K562 (cell line): ENCODE measurements at regions not wholly inside any gene's neighbourhood (a gene's known extent, or its start where the extent isn't known, plus 50 kb on each side); places are given as distances from the start of the nearest gene placed in this dataset.

Experiments
- ATAC-seq: fragments of 200-7000 bp; cut with Tn5 transposase; 3 replicates; pipeline ENCODE4 v1.9.1; 2020; ENCODE audit warnings: moderate library complexity
- BruUV-seq: library from RNA; stranded (reverse); fragments of 400-500 nt; replicated peaks from 2 replicates; lab custom pipeline; 2021; lab: Mats Ljungman, UMichigan
- CTCF ChIA-PET: fragments of 300-600 bp; formaldehyde crosslinking; extraction: SDS; loops from one replicate; lab custom pipeline; 2021; ENCODE audit warnings: low intra/inter-chr PET ratio; lab: Yijun Ruan, JAX
- POLR2A ChIA-PET: fragments of 300-600, 350-650 bp; sonication (Branson Sonifier 250); formaldehyde crosslinking; extraction: SDS; loops from one replicate; lab custom pipeline; 2021; ENCODE audit warnings: antibody characterized with exemption, inconsistent platforms; lab: Yijun Ruan, JAX
- DNase-seq, 4 experiments: peaks; one replicate each; pipeline versions ENCODE4 v3.0.0 to v3.0.0-alpha.2; 2011 to 2018; ENCODE audit warnings: low spot score in 3 of 4, mixed read lengths in 3 of 4; ENCODE audit errors: extremely low read depth in 1 of 4
- FAIRE-seq: peaks from 2 replicates; lab custom pipeline; 2011; peaks lifted over from hg19 to GRCh38; lab: Jason Lieb, UNC
- H2AFZ ChIP-seq: 2 replicates; pipeline ENCODE4 v1.6.0; 2011; ENCODE audit warnings: low read depth, low read length, control low read depth, inconsistent platforms
- H3K27ac ChIP-seq: fragments of 200-600 bp; 3 replicates; pipeline ENCODE4 v1.8.0; 2011; ENCODE audit warnings: low read depth, mild to moderate bottlenecking, control low read depth, inconsistent platforms, low read length, moderate library complexity, mixed read lengths; ENCODE audit errors: extremely low read depth
- H3K27me3 ChIP-seq, 2 experiments: fragments of 300-600 bp in 1 of 2; 2 replicates in 1 of 2; 3 replicates in 1 of 2; pipeline versions ENCODE4 v1.6.0 to v1.8.0; 2011; ENCODE audit warnings: inconsistent platforms in 2 of 2, low read length in 2 of 2, mild to moderate bottlenecking in 1 of 2, mixed read lengths in 1 of 2, moderate library complexity in 1 of 2; ENCODE audit not compliant: control insufficient read depth in 2 of 2, insufficient read depth in 2 of 2
- H3K36me3 ChIP-seq: fragments of 300-600 bp; 3 replicates; pipeline ENCODE4 v1.8.0; 2011; ENCODE audit warnings: mild to moderate bottlenecking, low read length, inconsistent platforms; ENCODE audit not compliant: control insufficient read depth, insufficient read depth
- H3K4me1 ChIP-seq, 2 experiments: fragments of 200-600 bp in 1 of 2; replicated peaks in 1 of 2; 2 replicates in 1 of 2; 3 replicates in 1 of 2; pipeline versions ENCODE4 v1.5.1 to v1.8.0; 2011; ENCODE audit warnings: inconsistent platforms in 2 of 2, low read length in 2 of 2, mild to moderate bottlenecking in 1 of 2, mixed read lengths in 1 of 2, moderate library complexity in 1 of 2; ENCODE audit not compliant: control insufficient read depth in 2 of 2, insufficient read depth in 2 of 2
- H3K4me2 ChIP-seq: 2 replicates; pipeline ENCODE4 v1.6.1; 2011; ENCODE audit warnings: low read length, control low read depth, inconsistent platforms, mixed read lengths; ENCODE audit not compliant: insufficient read depth
- H3K4me3 ChIP-seq: fragments of 200-600 bp; sonication (generic), shearing (Covaris generic); 2 replicates; pipeline ENCODE4 v1.5.1; 2016; ENCODE audit warnings: control low read depth, inconsistent platforms
- H3K79me2 ChIP-seq: fragments of 200-600 bp; 3 replicates; pipeline ENCODE4 v1.8.0; 2011; ENCODE audit warnings: low read length, inconsistent platforms; ENCODE audit not compliant: control insufficient read depth, insufficient read depth
- H3K9ac ChIP-seq, 2 experiments: 2 replicates each; pipeline versions ENCODE4 v1.6.0 to v1.6.1; 2011; ENCODE audit warnings: low read depth in 2 of 2, low read length in 2 of 2, control low read depth in 1 of 2, inconsistent platforms in 1 of 2, mild to moderate bottlenecking in 1 of 2, mixed read lengths in 1 of 2; ENCODE audit not compliant: insufficient read depth in 1 of 2
- H3K9me1 ChIP-seq: one replicate; pipeline ENCODE4 v1.6.0; 2011; ENCODE audit warnings: inconsistent platforms, mild to moderate bottlenecking, low read length, moderate library complexity; ENCODE audit not compliant: control insufficient read depth, insufficient read depth
- H3K9me3 ChIP-seq: replicated peaks from 2 replicates; pipeline ENCODE4 v1.5.1; 2011; ENCODE audit warnings: low read depth, low read length, inconsistent platforms; ENCODE audit not compliant: control insufficient read depth, insufficient read depth
- H4K20me1 ChIP-seq: replicated peaks from 2 replicates; pipeline ENCODE4 v1.6.1; 2011; ENCODE audit warnings: low read length, inconsistent platforms, mixed read lengths; ENCODE audit not compliant: control insufficient read depth, insufficient read depth
- COPS2 ChIP-seq: fragments of 450-650 bp; conservative IDR thresholded peaks from 2 replicates; pipeline ENCODE4 v1.6.1; 2016; ENCODE audit warnings: mild to moderate bottlenecking, moderate library complexity
- RNF2 ChIP-seq: sonication (generic); IDR thresholded peaks from 2 replicates; pipeline ENCODE4 v1.6.1; 2016
- ZBTB40 ChIP-seq, 2 experiments: fragments of 450-650 bp in 1 of 2; sonication (generic) in 1 of 2; formaldehyde crosslinking in 1 of 2; IDR thresholded peaks; 2 replicates each; pipeline versions ENCODE4 v1.7.1 to v1.9.0; 2016 to 2022; ENCODE audit warnings: inconsistent platforms in 1 of 2, mild to moderate bottlenecking in 1 of 2, missing genetic modification reagents in 1 of 2
- WGBS: fragments of 100-300 bp; shearing (Covaris generic); methylation state at CpG from one replicate; pipeline ENCODE4 v1.1.6; 2016; ENCODE audit warnings: low coverage, mixed read lengths; ENCODE audit not compliant: insufficient coverage; ENCODE audit errors: missing lambda C conversion rate; 5-methylcytosine and 5-hydroxymethylcytosine counted together
- in situ Hi-C: fragments of 300-500 bp; cut with MboI; formaldehyde crosslinking; loops from 4 replicates; pipeline ENCODE4 v1.15.0; 2018; ENCODE audit warnings: inconsistent platforms, mixed read lengths
- intact Hi-C: fragments of 100-400 bp; cut with micrococcal nuclease; formaldehyde crosslinking; loops from 2 replicates; pipeline ENCODE4 v1.14.2; 2022

GRCh38 chr5:174796711-174797192 lies 72.4 kb downstream of the MSX2 start:
- H3K27me3 ChIP-seq, result peaks cover 0 to 4% of the 10 kb centered on the region in 2 experiments; a peak in 2 of 5 replicates
- WGBS, result 1% methylated on average over 7 of the region's 7 CpGs
- intact Hi-C loops, result loop anchor here (10.0 kb wide), 1 partner anchor 138 kb away; no protein-coding TSS in a partner anchor
- no peaks in the 10 kb centered on the region for H3K79me2 ChIP-seq
- CTCF ChIA-PET, result interaction anchor here (0.6 kb wide), 1 partner anchor 1661 kb away, joined by 3 read pairs; no protein-coding TSS in a partner anchor
- no peak for DNase-seq
- no TSS peak for BruUV-seq
- H3K36me3 ChIP-seq, result no peaks in the 10 kb centered on the region
- H4K20me1 ChIP-seq, result peaks cover 4% of the 10 kb centered on the region; the same call in 1 of the 2 replicates
- no peaks in the 10 kb centered on the region for H3K9me3 ChIP-seq
- no peak overlapping the region for H3K27ac ChIP-seq
- no peak overlapping the region for H3K4me3 ChIP-seq
- H3K9ac ChIP-seq, result no peak overlapping the region
- in situ Hi-C loops, result loop anchor here (5.0 kb wide), 1 partner anchor 379 kb away; no protein-coding TSS in a partner anchor
- H2AFZ ChIP-seq, result no peak overlapping the region
- POLR2A ChIA-PET, result no interaction called here
- H3K9me1 ChIP-seq, result no peaks in the 10 kb centered on the region
- no peak for FAIRE-seq
- H3K4me1 ChIP-seq, result peaks cover 0 to 4% of the 10 kb centered on the region in 2 experiments; a peak in 1 of 5 replicates
- ATAC-seq, result no peak
- no peak for TF ChIP-seq COPS2
- no peak overlapping the region for H3K4me2 ChIP-seq

- Histone ChIP-seq H3K4me2 (no peak overlapping the region), H3K4me1 (peaks cover 0 to 4% of the 10 kb centered on the region in 2 experiments; a peak in 1 of 5 replicates), H2AFZ (no peak overlapping the region), H3K79me2 (no peaks in the 10 kb centered on the region), H4K20me1 (peaks cover 4% of the 10 kb centered on the region; the same call in 1 of the 2 replicates), H3K36me3 (no peaks in the 10 kb centered on the region), H3K9ac (no peak overlapping the region), H3K27me3 (peaks cover 0 to 4% of the 10 kb centered on the region in 2 experiments; a peak in 2 of 5 replicates), H3K4me3 (no peak overlapping the region), H3K9me3 (no peaks in the 10 kb centered on the region), H3K9me1 (no peaks in the 10 kb centered on the region), H3K27ac (no peak overlapping the region)
- CTCF ChIA-PET, result no interaction called here
- intact Hi-C loops, result loop anchor here (5.0 to 10.0 kb wide), 2 partner anchors 140 to 468 kb away; no protein-coding TSS in a partner anchor
- POLR2A ChIA-PET, result no interaction called here
- WGBS, result 2% methylated on average over 11 of the region's 11 CpGs
- TF ChIP-seq RNF2 (no peak), ZBTB40 (IDR thresholded peaks at IDR 0.05) (peak; percentile 88), ZBTB40 (CRISPR knock-in tag; IDR thresholded peaks at IDR 0.05) (0 out of 2 replicates have a peak, but pooled peaks have one; percentile 37)
- FAIRE-seq (no peak), DNase-seq (no peak), ATAC-seq (no peak)
- in situ Hi-C loops, result loop anchor here (5.0 kb wide), 1 partner anchor 378 kb away; no protein-coding TSS in a partner anchor
- BruUV-seq, result no TSS peak
These were observed 70.7 kb downstream of the MSX2 start for GRCh38 chr5:174794931-174795672.
